HG02571 (cell line): ENCODE measurements at regions not wholly inside any gene's neighbourhood (a gene's known extent, or its start where the extent isn't known, plus 50 kb on each side); places are given as distances from the start of the nearest gene placed in this dataset.
"Not testable (repeated sequence)": the region's sequence is repeated elsewhere in the genome, so short reads cannot be mapped to it uniquely, and the experiment has no call there.

Experiments used
- ATAC-seq: cut with Tn5 transposase; IDR thresholded peaks from one replicate; pipeline ENCODE4 v1.9.1; 2021; ENCODE audit warnings: mild to moderate bottlenecking, moderate library complexity; ENCODE audit not compliant: unreplicated experiment

- ATAC-seq, result no peak
These were observed 307.1 kb upstream of the C1orf174 start for GRCh38 chr1:4207183-4207582.

GRCh38 chr1:4207842-4208692, 308.0 kb upstream of the C1orf174 start:
- no peak for ATAC-seq

GRCh38 chr1:4210043-4210442, 310.0 kb upstream of the C1orf174 start:
- ATAC-seq, result no peak

DNA sequence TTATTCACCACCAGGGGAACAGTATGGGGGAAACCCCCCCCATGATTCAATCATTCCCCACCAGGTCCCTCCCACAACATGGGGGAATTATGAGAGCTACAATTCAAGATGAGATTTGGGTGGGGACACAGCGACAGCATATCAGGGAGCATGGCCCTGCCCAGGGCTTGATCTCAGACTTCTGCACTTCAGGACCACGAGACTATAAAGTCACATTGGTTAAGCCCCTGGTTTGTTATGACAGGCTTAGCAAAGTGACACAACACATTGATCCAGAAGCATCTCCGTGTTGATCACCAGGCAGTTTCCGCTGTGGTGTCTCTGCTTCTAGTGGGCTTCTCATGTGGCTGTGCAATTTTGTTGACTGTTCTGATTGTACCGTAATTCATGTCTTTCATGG, 312.7 kb upstream of the C1orf174 start:
- ATAC-seq, result no peak

DNA sequence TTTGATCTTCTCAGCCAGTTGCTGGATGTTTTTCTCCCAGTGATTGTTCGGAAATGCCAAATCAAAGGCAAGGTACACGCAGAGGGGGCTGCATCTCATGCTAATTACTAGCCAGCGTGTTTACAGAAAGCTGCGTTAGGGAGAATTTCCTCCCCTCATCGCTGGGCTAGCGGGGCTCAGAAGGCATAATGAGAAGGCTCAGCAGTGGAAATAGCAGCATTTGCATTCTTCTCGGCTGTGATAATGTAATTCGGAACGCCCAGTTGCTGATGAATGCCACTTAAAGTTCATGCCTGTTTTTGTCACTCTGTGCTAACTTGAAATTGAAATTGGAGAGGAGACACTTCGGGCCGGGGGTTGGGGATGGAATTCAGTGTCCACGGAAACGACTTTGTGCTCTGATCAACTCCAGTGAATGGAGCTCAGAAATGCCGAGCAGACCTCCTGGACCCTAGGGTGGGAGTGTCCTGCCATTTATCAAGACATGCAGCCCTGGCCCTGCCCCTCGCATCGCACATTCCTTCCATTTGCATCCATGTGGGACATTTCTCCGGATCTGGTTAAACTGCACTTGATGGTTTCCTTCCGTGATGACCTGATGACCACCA, 313.4 kb upstream of the C1orf174 start:
- ATAC-seq, result no peak

- no peak for ATAC-seq
These were observed 314.8 kb upstream of the C1orf174 start for GRCh38 chr1:4214826-4215225.

GRCh38 chr1:4215391-4215790, 315.3 kb upstream of the C1orf174 start:
- no peak for ATAC-seq

DNA sequence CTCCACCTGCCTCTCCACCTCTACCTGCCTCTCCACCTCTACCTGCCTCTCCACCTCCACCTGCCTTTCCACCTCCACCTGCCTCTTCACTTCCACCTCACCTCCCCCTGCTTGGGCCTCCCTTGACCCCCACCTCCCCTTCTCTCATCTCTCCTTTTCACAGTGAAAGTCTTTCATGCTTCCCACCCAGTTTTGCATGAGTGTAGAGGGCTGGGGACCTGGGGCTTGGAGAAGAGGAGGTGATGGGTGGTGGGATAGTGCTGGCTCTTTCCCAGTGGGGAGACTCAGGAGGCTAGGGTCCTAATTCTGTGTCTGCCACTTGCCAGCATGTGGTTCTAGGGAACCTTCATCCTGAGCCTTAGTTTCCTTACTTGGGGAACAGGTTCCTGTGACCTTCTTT, 316.2 kb upstream of the C1orf174 start:
- no peak for ATAC-seq

DNA sequence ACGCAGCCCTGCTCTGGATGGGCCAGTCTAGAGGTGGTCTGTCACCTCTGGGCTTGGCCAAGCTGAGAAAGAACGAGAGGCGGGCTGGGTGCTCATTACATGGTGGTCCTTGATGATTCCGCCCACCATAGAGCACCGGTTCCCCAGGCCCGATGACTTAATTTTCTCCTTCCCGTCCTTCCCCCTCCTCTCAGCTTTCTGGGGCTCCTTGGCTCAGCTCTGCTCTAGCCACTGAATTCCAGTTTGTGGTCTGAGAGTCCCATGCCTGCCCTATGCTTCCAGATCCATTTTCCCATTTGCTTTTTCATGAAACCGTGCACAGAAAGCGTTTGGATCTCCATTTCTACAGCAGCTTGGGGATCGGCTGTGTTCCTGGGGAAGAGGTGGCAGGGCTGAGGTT, 318.5 kb upstream of the C1orf174 start:
- no peak for ATAC-seq

DNA sequence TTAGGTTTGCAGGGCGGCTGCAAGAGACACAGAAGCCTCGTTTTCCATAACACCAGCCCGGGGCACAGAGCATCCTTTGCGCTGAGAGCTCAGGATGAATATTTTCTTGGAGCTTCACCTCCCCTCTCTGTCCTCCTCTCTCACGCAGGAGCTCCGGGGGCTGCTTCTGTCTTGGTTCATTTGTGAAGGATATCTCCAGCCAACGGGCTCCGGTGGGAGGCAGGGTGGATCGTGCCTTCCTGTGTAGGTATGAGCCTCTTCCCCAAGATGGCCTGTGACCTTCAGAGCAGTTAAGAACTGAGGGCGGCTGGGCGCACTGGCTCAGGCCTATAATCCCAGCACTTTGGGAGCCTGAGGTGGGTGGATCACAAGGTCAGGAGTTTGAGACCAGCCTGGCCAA, 319.0 kb upstream of the C1orf174 start:
- ATAC-seq, result no peak

- ATAC-seq, result no peak
These were observed 319.8 kb upstream of the C1orf174 start for GRCh38 chr1:4219826-4220225.

DNA sequence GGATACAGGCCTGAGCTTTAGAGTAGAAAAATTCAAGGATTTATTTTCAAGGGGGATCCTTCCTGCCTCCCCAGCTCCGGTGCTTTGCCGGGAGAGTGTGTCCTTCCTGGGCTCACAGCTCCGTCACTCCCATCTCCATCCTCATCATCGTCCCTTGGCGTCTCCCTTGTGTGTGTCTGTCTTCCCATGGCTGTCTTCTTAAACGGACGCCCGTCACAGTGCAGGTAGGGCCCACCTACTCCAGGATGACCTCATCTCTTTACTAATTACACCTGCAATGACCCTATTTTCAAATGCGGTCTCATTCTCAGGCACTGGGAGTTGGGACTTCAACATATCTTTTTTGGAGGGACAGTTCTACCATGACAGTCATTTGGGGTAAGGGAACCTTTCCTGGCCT, 320.3 kb upstream of the C1orf174 start:
- no peak for ATAC-seq

GRCh38 chr1:4221107-4221506, 321.0 kb upstream of the C1orf174 start:
- no peak for ATAC-seq

DNA sequence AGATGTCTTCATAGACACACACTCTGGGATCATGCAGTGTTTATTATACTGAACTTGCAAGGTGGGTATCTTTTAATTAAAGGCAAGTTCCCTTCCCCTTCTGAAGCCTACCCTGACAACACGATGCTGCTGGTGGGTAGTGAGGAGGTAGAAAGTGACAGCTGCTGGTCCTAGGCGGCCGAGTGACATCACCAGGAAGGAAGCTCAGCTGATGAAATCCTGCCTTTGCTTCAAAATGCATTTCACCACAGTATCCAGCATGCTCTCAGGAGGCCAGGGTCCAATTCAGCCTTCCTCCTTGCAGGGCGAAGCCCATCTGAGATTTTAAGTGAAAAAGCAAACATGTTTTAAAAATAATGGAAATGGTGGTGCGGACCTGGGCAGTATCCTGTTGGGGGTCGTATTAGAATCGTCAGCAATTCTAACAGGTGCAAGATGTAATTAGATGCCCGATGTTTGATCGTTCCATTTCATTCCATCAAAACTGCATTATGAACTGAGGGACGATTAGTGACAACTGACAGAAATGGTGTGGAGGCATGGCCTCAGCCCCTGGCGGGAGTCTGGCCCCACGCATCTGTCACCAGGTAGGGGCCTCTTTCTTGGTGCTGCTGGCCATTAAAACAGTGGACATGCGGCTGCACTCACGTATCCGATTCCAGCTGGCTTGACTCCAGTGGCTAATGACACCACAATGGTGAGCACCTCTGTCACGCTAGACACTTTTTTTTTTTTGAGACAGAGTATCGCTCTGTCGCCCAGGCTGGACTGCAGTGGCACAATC, 324.8 kb upstream of the C1orf174 start:
- no peak for ATAC-seq

DNA sequence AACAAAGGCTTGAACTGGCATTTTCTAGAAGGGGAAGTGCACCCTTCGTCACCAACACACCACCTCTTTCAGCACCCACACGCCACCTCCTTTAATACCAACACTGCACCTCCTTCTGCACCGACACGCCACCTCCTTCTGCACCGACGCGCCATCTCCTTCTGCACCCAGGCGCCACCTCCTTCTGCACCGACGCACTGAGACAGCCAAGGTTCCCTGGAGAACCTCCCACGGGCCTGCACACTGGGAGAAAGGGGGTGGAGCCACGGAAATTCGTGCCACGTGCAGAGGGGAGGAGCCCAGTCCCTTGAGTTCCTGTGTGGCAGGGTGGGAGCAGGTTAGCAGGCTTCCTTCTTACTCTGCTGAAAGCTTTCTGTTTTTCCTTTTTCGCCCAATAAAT, 327.9 kb upstream of the C1orf174 start:
- no peak for ATAC-seq

GRCh38 chr1:4253935-4254334, 353.9 kb upstream of the C1orf174 start:
- no peak for ATAC-seq

DNA sequence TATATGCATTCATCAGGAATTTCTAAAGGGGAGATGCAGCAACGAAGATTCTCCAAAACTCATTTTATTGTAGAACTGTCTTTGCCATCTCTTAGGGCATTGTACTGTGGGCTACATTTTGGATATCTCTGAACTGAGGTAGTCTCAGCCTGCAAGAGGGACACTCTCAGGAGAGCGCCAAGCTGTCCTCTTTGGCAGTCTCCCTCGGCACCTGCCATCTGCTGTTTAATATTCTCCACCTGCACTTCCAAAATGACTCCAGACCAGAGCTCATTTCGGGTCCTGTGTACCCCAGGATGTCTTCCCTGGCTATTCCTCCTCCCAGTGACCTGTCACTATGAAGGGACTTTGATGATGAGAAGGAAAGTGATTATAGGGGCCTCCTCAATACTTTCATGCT, 356.3 kb upstream of the C1orf174 start:
- no peak for ATAC-seq

DNA sequence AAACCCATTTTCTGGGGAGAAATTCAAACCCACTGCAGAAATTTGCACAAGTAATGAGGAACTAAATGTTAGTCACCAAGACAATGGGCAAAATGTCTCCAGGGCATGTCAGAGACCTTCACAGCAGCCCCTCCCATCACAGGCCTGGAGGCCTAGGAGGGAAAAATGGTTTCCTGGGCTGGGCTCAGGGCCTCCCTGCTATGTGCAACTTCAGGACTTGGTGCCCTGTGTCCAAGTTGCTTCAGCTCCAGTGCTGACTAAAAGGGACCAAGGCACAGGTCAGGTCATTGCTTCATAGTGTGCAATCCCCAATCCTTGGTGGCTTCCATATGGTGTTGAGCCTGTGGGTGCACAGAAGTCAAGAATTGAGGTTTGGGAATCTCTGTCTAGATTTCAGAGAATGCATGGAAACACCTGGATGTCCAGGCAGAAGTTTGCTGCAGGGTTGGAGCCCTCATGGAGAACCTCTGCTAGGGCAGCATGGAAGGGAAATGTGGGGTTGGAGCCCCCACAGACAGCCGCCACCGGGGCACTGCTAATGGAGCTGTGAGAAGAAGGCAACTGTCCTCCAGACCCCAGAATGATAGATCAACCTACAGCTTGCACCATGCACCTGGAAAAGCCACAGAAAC, 358.2 kb upstream of the C1orf174 start:
- not testable (repeated sequence) for ATAC-seq

DNA sequence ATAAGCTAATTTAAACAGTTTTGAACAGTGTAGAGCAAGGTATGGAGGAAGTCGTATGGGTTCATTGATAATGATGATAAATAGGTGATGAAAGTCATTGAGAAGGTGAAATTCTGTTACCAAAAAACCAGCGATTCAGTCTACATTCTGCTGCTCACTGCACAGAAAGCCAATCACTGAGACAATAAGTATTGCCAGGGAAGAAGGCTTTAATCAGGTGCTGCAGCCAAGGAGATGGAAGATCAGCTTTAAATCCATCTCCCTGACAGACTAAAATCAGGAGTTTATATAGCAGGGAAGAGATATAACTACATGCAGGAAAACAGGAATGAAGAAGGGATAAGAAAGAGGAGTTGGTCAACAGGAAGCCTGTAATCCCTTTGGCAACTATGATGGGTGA, 361.3 kb upstream of the C1orf174 start:
- no peak for ATAC-seq

DNA sequence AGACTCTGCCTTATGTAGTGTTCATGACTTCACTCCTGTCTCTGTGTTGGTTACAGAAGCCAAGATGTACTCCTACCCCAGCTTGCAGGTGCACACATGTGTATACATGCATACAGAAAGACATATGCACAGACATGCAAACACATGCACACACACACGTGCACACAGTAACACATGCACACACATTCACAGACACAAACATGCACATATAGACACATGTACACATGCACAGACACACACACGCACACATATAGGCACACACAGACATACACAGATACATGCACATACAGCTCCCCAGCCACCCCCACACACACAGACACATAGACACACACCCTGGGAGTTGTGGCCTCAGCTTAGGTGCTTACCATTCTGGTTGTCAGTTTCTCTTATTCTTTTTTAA, 362.6 kb upstream of the C1orf174 start:
- no peak for ATAC-seq

DNA sequence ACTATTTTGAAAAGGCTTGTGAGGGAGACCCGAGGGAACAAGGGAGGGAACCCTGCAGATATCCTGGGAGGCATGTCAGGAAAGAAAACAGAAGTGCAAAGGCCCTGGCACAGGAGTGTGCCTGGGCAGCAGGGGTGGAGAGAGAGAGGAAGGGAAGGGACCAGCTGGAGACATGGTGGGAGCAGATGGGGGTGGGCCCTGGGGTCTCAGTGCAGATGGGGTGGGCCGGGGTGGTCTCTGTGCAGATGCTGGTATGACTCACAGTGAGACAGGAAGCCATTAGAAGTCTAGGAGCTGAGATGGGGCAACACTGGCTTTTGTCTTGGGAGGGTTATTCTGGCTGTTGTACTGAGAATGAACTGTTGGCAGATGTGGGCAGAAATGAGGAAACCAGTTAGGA, 363.6 kb upstream of the C1orf174 start:
- ATAC-seq, result no peak
